Fibroblast of skin of right quadriceps (primary cell): ENCODE measurements at regions not wholly inside any gene's neighbourhood (a gene's known extent, or its start where the extent isn't known, plus 50 kb on each side); places are given as distances from the start of the nearest gene placed in this dataset.
A peak's percentile ranks its signal among the peaks of the same experiment; 100 is the strongest.
"Not testable (repeated sequence)": the region's sequence is repeated elsewhere in the genome, so short reads cannot be mapped to it uniquely, and the experiment has no call there.

ENCODE experiments used
- DNase-seq: peaks from one replicate; pipeline ENCODE4 v3.0.0-alpha.2; 2013

- DNase-seq: not testable (repeated sequence)
Measured at GRCh38 chr6:4725136-4725760, 51.0 kb upstream of the CDYL start.

GRCh38 chr6:4724727-4725126 lies 51.5 kb upstream of the CDYL start:
- DNase-seq: not testable (repeated sequence)

GRCh38 chr6:4723383-4723782 lies 52.8 kb upstream of the CDYL start:
- DNase-seq: no peak

- DNase-seq: not testable (repeated sequence)
Measured at GRCh38 chr6:4721368-4721767, 54.8 kb upstream of the CDYL start.

GRCh38 chr6:4719491-4719890 lies 56.7 kb upstream of the CDYL start:
- no peak for DNase-seq

GRCh38 chr6:4717856-4718255 lies 58.3 kb upstream of the CDYL start:
- DNase-seq: no peak

- DNase-seq: no peak
Measured at GRCh38 chr6:4717124-4717523, 59.1 kb upstream of the CDYL start.

GRCh38 chr6:4714961-4715501 lies 61.2 kb upstream of the CDYL start:
- no peak for DNase-seq

GRCh38 chr6:4712291-4712690 lies 63.9 kb upstream of the CDYL start:
- no peak for DNase-seq

GRCh38 chr6:4707011-4707410 lies 69.2 kb upstream of the CDYL start:
- no peak for DNase-seq

- DNase-seq: no peak
Measured at GRCh38 chr6:4705809-4706208, 70.4 kb upstream of the CDYL start.

GRCh38 chr6:4703382-4703781 lies 72.8 kb upstream of the CDYL start:
- no peak for DNase-seq

- DNase-seq: no peak
Measured at GRCh38 chr6:4698901-4699659, 77.1 kb upstream of the CDYL start.

- DNase-seq: no peak
Measured at GRCh38 chr6:4693173-4693970, 82.8 kb upstream of the CDYL start.

- no peak for DNase-seq
Measured at GRCh38 chr6:4692664-4693063, 83.5 kb upstream of the CDYL start.

GRCh38 chr6:4687989-4688947 lies 87.9 kb upstream of the CDYL start:
- peak; percentile 70 for DNase-seq

GRCh38 chr6:4687656-4687988 lies 88.6 kb upstream of the CDYL start:
- no peak for DNase-seq

GRCh38 chr6:4682431-4683097 lies 93.6 kb upstream of the CDYL start:
- DNase-seq: no peak

- no peak for DNase-seq
Measured at GRCh38 chr6:4678506-4679300, 97.5 kb upstream of the CDYL start.

GRCh38 chr6:4677751-4678065 lies 98.5 kb upstream of the CDYL start:
- no peak for DNase-seq
